ENCODE measurements at regions not wholly inside any gene's neighbourhood (a gene's known extent, or its start where the extent isn't known, plus 50 kb on each side); places are given as distances from the start of the nearest gene placed in this dataset.

- TF ChIP-seq STAT1 (IDR thresholded peaks at IDR 0.05; ENCODE audit: unreplicated experiment) (no peak), EZH2 (IDR thresholded peaks at IDR 0.05; ENCODE audit: low read depth, unreplicated experiment) (no peak), ETS1 (IDR thresholded peaks at IDR 0.05) (no peak)
Measured at GRCh38 chr12:93109551-93110203, 180.6 kb upstream of the EEA1 start (continued).

DNA sequence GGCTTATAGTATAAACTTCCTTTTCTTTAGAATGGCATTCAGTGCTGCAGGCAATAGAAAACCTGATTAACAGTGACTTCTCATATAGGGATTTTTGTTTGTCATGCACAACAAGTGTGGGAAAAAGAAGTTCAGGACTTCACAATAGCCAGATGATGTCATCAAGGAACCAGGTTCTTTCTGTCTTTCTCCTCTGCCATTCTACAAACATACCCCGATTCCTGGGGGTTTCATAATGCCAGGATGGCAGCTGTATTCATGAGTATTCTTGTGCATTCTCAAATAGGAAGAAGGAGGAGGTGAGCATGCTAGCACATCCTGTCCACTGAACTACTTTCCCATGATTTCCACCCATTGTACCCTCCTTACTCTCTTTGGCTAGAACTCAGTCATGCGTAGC lies 182.7 kb upstream of the EEA1 start:
- Histone ChIP-seq H3K4me2 (no peak overlapping the region), H3K9me2 (ENCODE audit: insufficient read depth) (0 out of 2 replicates have a peak, but pooled peaks cover 4% of the 10 kb centered on the region), H3F3A (replicated peaks; ENCODE audit: low read depth) (no peaks in the 10 kb centered on the region), H4K20me1 (replicated peaks; ENCODE audit: insufficient read depth) (no peaks in the 10 kb centered on the region), H3K4me1 (ENCODE audit: insufficient read depth) (no peaks in the 10 kb centered on the region), H3K27ac (ENCODE audit: low read depth) (no peak overlapping the region), H3K36me3 (ENCODE audit: insufficient read depth) (no peaks in the 10 kb centered on the region), H3K27me3 (ENCODE audit: insufficient read depth) (no peaks in the 10 kb centered on the region), H3K79me2 (replicated peaks; ENCODE audit: insufficient read depth) (no peaks in the 10 kb centered on the region), H2AFZ (no peak overlapping the region), H3K4me3 (no peak overlapping the region)
- TF ChIP-seq CTCF (conservative IDR thresholded peaks at IDR 0.05; ENCODE audit: low read depth in 2 of 2) (no peak), STAT1 (IDR thresholded peaks at IDR 0.05; ENCODE audit: unreplicated experiment) (no peak)
- H3K9me3 Mint-ChIP-seq, result no peaks in the 10 kb centered on the region
- H3K4me3 Mint-ChIP-seq, result no peak overlapping the region
- peaks cover 9% of the 10 kb centered on the region for H3K27me3 Mint-ChIP-seq (ENCODE audit: insufficient read depth, low read depth, poor library complexity)
- peaks cover 9% of the 10 kb centered on the region; the same call in 2 of the 3 replicates for H3K4me1 Mint-ChIP-seq
- no peaks in the 10 kb centered on the region for H3K36me3 Mint-ChIP-seq (ENCODE audit: low read depth)
- DNase-seq (ENCODE audit: low spot score) (no peak), ATAC-seq (no peak)
- no peak overlapping the region for H3K27ac Mint-ChIP-seq

DNA sequence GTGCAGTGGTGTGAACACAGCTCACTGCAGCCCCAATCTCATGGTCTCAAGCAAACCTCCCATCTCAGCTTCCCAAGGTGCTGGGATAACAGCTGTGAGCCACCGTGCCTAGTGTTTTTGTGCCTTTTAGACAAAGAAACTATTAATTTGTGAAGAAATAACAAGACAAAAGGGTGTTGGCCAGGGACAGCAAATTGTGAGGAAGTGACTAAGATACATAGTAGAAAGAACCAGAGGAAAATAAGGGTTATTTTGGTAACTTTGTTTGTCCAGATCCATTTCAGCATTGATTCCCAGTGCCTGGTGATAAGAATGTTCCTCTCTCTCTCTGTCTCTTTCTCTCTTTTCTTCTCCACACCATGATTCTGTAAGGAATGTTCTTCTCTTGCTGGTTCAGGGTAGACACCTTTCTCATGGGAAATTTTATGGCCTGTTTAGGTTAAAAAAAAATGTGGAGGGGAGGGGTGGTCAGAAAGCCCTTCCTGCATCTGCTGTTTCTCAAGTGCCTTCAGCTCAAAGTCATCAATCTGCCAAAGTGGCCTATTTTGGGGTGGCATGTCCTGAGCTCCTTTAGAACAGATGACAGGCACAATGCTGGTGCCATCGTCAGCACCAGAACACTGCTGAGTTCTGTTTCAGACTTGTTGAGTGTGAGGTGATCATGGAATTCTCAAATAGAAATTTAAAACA lies 184.4 kb upstream of the EEA1 start:
- H3K9me3 Mint-ChIP-seq, result no peaks in the 10 kb centered on the region
- Histone ChIP-seq H4K20me1 (replicated peaks; ENCODE audit: insufficient read depth) (no peaks in the 10 kb centered on the region), H3K4me2 (no peak overlapping the region), H3K27ac (ENCODE audit: low read depth) (no peak overlapping the region), H3K79me2 (replicated peaks; ENCODE audit: insufficient read depth) (no peaks in the 10 kb centered on the region), H3F3A (replicated peaks; ENCODE audit: low read depth) (no peaks in the 10 kb centered on the region), H3K4me3 (no peak overlapping the region), H3K9me2 (ENCODE audit: insufficient read depth) (0 out of 2 replicates have a peak, but pooled peaks cover 4% of the 10 kb centered on the region), H2AFZ (no peak overlapping the region), H3K4me1 (ENCODE audit: insufficient read depth) (no peaks in the 10 kb centered on the region), H3K27me3 (ENCODE audit: insufficient read depth) (no peaks in the 10 kb centered on the region), H3K36me3 (ENCODE audit: insufficient read depth) (no peaks in the 10 kb centered on the region)
- DNase-seq (ENCODE audit: low spot score), result no peak
- H3K4me3 Mint-ChIP-seq, result no peak overlapping the region
- H3K27ac Mint-ChIP-seq, result no peak overlapping the region
- H3K27me3 Mint-ChIP-seq (ENCODE audit: insufficient read depth, low read depth, poor library complexity), result peaks cover 9% of the 10 kb centered on the region
- ATAC-seq, result no peak
- no peaks in the 10 kb centered on the region for H3K4me1 Mint-ChIP-seq
- no peaks in the 10 kb centered on the region for H3K36me3 Mint-ChIP-seq (ENCODE audit: low read depth)
- TF ChIP-seq ZNF114 (CRISPR knock-in tag; IDR thresholded peaks at IDR 0.05) (no peak), NANOG (IDR thresholded peaks at IDR 0.05; ENCODE audit: borderline replicate concordance) (no peak), POLR2AphosphoS5 (IDR thresholded peaks at IDR 0.05; ENCODE audit: low read depth) (no peak), EZH2 (IDR thresholded peaks at IDR 0.05; ENCODE audit: low read depth, unreplicated experiment) (no peak), CREB1 (CRISPR knock-in tag; IDR thresholded peaks at IDR 0.05; ENCODE audit: low read depth) (no peak), EZH2phosphoT487 (IDR thresholded peaks at IDR 0.05; ENCODE audit: unreplicated experiment) (no peak), STAT1 (IDR thresholded peaks at IDR 0.05; ENCODE audit: unreplicated experiment) (no peak), CTCF (conservative IDR thresholded peaks at IDR 0.05; ENCODE audit: low read depth in 2 of 2) (no peak)
- TF ChIP-seq, protein P1, sequence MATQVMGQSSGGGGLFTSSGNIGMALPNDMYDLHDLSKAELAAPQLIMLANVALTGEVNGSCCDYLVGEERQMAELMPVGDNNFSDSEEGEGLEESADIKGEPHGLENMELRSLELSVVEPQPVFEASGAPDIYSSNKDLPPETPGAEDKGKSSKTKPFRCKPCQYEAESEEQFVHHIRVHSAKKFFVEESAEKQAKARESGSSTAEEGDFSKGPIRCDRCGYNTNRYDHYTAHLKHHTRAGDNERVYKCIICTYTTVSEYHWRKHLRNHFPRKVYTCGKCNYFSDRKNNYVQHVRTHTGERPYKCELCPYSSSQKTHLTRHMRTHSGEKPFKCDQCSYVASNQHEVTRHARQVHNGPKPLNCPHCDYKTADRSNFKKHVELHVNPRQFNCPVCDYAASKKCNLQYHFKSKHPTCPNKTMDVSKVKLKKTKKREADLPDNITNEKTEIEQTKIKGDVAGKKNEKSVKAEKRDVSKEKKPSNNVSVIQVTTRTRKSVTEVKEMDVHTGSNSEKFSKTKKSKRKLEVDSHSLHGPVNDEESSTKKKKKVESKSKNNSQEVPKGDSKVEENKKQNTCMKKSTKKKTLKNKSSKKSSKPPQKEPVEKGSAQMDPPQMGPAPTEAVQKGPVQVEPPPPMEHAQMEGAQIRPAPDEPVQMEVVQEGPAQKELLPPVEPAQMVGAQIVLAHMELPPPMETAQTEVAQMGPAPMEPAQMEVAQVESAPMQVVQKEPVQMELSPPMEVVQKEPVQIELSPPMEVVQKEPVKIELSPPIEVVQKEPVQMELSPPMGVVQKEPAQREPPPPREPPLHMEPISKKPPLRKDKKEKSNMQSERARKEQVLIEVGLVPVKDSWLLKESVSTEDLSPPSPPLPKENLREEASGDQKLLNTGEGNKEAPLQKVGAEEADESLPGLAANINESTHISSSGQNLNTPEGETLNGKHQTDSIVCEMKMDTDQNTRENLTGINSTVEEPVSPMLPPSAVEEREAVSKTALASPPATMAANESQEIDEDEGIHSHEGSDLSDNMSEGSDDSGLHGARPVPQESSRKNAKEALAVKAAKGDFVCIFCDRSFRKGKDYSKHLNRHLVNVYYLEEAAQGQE (IDR thresholded peaks at IDR 0.05; ENCODE audit: unreplicated experiment), result no peak
